ENCODE measurements at regions not wholly inside any gene's neighbourhood (a gene's known extent, or its start where the extent isn't known, plus 50 kb on each side); places are given as distances from the start of the nearest gene placed in this dataset.
A peak's percentile ranks its signal among the peaks of the same experiment; 100 is the strongest.

- TF ChIP-seq CTCF (IDR thresholded peaks at IDR 0.05; ENCODE audit: insufficient read depth, low read depth, low read length, missing control alignments): no peak
- no peak for DNase-seq (ENCODE audit: low read depth)
- no peak overlapping the region for H3K4me3 ChIP-seq (ENCODE audit: low read depth, low read length)
Observed at GRCh38 chr15:39131609-39132008, 449.3 kb upstream of the THBS1 start.

- no peak for TF ChIP-seq CTCF (IDR thresholded peaks at IDR 0.05; ENCODE audit: insufficient read depth, low read depth, low read length, missing control alignments)
- H3K4me3 ChIP-seq (ENCODE audit: low read depth, low read length): no peak overlapping the region
- no peak for DNase-seq (ENCODE audit: low read depth)
Observed at GRCh38 chr15:39132070-39132469, 448.8 kb upstream of the THBS1 start.

- H3K4me3 ChIP-seq (ENCODE audit: low read depth, low read length): no peak overlapping the region
- no peak for TF ChIP-seq CTCF (IDR thresholded peaks at IDR 0.05; ENCODE audit: insufficient read depth, low read depth, low read length, missing control alignments)
- no peak for DNase-seq (ENCODE audit: low read depth)
Observed at GRCh38 chr15:39132954-39133600, 447.8 kb upstream of the THBS1 start.

GRCh38 chr15:39134282-39134681 is 446.6 kb upstream of the THBS1 start:
- H3K4me3 ChIP-seq (ENCODE audit: low read depth, low read length): no peak overlapping the region
- TF ChIP-seq CTCF (IDR thresholded peaks at IDR 0.05; ENCODE audit: insufficient read depth, low read depth, low read length, missing control alignments): no peak
- DNase-seq (ENCODE audit: low read depth): no peak

- no peak for DNase-seq (ENCODE audit: low read depth)
- TF ChIP-seq CTCF (IDR thresholded peaks at IDR 0.05; ENCODE audit: insufficient read depth, low read depth, low read length, missing control alignments): no peak
- H3K4me3 ChIP-seq (ENCODE audit: low read depth, low read length): no peak overlapping the region
Observed at GRCh38 chr15:39135989-39136388, 444.9 kb upstream of the THBS1 start.

GRCh38 chr15:39139431-39140059 is 441.3 kb upstream of the THBS1 start:
- DNase-seq (ENCODE audit: low read depth): peak; percentile 54
- TF ChIP-seq CTCF (IDR thresholded peaks at IDR 0.05; ENCODE audit: insufficient read depth, low read depth, low read length, missing control alignments): no peak
- H3K4me3 ChIP-seq (ENCODE audit: low read depth, low read length): no peak overlapping the region

Data from GM12865 (cell line).